Hematopoietic multipotent progenitor cell treated with erythropoietin and hydrocortisone succinate and interleukin-3 and kit ligand, for 8 days (in vitro differentiated cells): ENCODE measurements at regions not wholly inside any gene's neighbourhood (a gene's known extent, or its start where the extent isn't known, plus 50 kb on each side); places are given as distances from the start of the nearest gene placed in this dataset.
"Not testable (repeated sequence)": the region's sequence is repeated elsewhere in the genome, so short reads cannot be mapped to it uniquely, and the experiment has no call there.

Experiments
- DNase-seq: peaks from one replicate; pipeline ENCODE4 v3.0.0-alpha.2; 2015

DNA sequence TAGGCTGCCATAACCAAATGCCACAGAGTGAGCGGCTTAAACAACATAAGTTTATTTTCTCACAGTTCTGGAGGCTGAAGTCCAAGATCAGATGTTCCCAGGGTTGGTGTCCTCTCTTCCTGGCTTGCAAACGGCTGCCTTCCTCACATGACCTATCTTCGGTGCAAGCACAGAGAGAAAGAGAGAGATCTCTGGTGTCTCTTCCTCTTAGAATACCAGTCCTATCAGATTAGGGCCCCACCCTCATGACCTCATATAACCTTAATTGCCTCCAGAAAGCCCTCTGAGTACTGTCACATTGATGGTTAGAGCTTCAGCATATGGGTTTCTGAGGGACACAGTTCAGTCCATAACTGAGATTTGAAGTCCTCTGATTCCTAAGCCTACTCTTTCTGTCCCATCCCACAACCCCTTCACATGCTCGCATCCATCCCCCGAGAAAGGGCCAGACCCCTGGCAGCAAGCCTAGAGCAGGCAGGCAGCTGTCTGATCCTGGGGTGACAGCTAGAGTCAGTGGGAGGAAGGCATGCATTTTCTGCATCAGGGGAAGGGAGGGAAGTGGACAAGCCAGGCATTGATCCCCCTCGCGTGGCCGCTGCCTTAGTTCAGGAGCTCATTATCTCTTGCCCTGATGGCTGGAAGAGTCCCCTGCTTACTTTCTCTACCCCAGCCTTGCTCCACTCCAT is 114.1 kb downstream of the FAR1 start:
- peak; percentile 87 for DNase-seq

DNA sequence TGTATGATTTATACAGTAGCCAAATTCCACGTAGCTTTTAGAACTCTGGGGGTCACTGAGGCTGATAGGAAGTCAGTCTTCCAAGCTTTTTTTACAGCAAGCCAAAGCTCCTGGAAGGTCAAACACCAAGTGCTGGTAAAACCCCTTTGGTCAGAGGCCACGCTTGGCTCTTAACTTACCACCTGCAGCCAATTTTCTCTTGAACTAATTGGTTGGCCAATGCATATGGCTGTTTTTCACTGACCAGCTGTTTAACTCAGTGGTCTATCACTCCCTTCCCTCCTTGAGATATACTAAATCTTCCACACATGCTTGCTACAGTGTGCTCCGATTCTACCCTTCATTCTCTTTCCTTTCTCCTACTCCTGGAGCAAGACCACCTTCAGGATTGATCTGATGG is 116.0 kb downstream of the FAR1 start:
- no peak for DNase-seq

DNA sequence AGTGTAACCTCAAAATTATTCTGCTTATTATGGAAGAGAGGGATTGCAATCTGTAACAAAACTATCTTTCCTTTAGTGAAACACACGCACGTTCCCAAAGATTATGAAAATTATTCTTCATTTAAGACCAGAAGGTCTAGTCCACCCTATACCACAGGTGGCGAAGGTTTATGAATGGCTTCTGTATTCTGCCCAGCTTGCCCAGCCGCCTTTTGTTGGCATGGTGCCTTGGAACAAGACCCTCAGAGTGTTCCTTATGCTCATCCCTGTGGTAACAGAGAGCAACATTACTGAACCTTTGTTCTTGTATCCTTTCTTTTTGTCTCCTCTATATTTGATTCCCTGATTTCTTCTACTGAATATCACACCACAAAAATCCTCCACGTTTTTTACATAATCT is 116.4 kb downstream of the FAR1 start:
- DNase-seq = no peak

DNA sequence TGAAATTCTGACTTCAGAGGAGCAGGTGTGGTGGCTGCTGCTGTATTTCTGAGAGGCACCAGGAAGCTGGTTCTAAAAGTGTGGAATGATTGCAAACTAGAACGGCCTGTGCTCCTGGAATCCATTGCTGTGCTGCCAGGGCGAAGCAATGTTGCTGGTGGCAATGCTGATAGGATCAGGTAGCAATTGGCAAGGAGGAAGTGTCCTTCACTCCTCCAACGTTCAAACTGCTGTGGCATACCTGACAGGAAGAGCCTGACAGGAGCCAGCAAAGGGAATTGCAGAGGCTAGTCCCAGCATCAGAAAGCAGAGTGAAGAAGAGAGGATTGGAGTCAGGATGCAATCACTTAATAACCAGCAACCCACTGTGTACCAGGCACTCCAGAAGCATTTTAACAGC is 118.2 kb downstream of the FAR1 start:
- no peak for DNase-seq

DNA sequence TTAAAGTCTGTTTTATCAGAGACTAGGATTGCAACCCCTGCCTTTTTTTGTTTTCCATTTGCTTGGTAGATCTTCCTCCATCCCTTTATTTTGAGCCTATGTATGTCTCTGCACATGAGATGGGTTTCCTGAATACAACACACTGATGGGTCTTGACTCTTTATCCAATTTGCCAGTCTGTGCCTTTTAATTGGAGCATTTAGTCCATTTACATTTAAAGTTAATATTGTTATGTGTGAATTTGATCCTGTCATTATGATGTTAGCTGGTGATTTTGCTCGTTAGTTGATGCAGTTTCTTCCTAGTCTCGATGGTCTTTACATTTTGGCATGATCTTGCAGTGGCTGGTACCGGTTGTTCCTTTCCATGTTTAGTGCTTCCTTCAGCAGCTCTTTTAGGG is 129.1 kb downstream of the FAR1 start:
- DNase-seq = not testable (repeated sequence)

DNA sequence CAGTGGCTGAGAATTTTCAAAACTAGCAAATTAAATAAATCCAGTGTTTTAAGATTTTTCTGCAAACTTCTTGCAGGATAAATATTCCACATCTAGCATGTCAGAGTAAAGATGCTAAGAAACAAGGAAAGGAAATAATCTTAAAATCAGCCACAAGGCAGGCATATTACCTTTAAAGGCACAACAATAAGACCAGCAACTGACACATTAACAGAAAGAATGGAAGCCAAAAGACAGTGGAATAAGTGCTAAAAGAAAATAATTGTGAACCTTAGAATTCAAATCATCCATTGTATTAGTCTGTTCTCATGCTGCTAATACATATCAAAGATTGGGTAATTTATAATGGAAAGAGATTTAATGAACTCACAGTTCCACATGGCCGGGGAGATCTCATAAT is 132.4 kb downstream of the FAR1 start:
- no peak for DNase-seq

DNA sequence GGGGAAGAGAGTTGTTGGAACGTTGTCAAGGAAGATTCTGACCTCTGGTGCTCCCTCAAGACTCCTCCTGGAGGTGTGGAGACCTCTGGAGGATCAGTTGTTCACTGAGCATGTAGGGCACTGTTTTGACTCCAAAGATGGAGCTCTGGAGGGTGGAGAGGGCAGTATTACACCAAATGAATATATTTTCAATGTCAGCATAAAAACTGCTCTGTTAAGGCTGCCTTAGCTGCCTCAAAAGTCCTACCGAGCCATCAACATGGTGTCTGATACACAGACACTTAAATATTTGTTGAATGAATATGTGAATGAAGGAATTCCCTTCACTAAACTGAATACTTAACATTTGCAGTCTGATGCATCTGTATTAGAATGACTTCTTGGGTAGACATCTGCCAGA is 144.2 kb upstream of the SPON1 start:
- no peak for DNase-seq

DNA sequence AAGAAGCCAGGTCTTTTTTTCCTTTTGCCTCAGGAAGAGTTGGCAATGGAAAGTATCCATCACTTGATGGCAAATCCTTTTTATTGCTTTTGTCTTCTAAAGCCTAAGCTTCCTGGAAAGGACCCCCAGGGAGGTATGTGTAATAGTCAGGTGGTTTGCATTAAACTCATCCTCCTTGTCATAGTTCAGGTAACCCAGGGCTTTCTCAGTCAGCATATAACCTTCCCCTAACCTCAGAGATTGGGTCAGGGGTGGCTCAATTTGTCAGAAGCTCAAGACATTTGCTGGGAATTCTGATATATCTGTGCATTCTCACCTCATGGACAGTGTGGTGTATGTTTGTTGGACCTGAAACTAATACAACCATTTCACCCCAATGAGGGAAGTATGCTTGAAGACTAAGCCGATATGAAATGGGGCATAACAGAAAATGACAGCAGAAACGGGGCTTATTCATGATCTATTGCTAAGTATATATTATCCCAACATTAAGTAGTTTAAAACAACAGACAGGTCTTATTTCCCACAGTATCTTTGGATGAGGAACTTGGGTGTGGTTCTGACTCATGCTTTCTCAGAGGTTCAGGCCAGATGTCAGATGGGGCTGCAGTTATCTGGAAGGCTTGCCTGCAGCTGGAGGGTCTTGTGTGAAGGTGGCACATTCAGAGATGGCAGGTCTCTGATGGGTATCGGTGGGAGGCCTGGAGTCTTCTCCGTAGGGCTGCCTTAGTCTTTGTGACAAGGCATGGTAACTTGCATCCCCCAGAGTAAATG is 135.8 kb upstream of the SPON1 start:
- DNase-seq = peak; percentile 86

DNA sequence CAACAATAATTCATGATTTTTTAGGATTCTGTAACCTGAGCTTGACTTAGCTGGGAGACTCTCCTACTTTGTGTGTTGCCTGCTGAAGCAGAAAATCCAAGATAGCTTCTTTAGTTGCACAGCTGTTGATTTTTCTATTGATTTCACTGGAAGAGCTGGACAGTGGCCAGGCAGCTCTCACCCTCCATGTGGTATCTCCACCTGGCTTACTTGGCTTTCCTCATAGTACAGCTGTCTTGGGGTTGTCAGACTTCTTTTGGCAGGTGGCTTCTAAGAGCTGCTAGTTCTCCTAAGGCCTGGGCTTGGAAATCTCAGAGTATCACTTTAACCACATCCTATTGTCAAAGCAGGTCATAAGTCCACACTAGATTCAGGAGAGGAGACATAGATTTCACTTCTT is 130.8 kb upstream of the SPON1 start:
- no peak for DNase-seq

DNA sequence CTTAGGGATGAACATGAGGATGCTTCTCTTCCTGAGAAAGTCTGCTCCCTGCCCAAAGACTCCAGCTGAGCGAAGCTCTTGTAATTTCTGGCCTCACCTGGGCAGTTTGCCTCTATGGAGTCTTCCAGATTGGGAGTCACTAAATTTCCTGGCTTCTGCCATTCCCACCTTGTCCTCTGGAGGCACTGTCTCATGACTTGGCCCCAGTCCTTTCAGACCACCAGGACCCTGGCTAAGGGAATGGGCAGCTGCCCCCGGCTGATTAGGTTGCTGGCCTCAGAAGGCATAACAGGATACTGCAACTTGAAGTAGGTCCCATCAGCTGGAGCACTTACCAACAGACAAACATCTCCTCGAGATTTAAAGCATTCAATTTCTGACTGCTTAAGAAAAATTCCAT is 128.1 kb upstream of the SPON1 start:
- DNase-seq = no peak

DNA sequence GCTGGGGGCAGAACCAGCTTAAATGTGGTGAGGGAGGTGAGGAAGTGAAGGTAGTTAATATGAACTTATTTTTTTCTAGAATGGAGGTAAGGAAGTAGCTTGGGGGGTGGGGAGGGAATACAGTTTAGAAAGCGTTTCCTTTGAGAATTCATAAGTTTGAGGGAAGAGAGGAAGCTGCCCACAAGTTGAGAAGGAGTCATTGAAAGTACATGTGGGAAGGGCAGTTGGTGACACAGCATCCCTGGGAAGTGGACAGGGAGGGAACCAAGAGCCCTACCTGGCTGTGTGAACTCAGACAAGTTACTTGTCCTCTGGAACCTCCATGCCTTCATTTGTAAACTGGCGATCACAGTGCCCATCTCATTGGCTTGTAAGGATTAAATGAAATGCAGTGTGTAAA is 125.9 kb upstream of the SPON1 start:
- no peak for DNase-seq

DNA sequence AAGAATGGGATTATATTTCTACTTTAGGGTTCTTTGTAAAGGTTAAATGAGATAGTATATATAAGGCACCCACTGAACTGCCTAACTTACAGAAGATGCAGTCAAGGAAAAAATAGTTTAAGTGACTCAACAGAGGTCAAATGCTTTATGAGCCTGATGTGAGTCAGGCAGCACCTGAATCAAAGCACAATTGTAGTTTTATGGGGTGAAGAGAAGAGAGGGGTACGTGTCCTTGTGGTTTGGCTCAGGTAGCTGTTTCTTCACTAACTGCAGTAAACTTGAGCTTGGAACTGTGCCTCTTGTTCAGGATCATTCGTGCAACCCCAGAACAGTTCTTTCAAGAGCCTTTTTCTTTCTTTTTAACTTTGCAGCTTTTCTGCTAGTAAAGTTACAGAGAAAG is 125.2 kb upstream of the SPON1 start:
- no peak for DNase-seq

DNA sequence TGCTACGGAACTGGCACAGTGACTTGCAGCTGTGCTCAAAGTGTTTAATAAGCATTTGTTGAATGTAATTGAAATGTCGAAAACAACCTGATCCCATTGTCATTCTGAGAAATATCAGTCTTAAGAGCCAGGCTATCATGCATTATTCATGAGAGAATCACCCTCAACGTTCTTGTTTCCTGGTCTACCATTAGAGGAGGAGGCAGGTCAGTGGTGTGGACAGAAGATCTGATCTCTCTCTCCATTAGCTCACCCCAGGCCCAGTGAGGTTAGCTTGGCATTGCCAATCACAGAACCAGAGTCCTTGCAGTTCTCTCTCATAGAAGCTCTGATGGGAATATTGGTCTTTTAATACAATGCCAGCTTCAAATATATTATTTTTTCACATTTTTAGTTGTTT is 121.1 kb upstream of the SPON1 start:
- no peak for DNase-seq

DNA sequence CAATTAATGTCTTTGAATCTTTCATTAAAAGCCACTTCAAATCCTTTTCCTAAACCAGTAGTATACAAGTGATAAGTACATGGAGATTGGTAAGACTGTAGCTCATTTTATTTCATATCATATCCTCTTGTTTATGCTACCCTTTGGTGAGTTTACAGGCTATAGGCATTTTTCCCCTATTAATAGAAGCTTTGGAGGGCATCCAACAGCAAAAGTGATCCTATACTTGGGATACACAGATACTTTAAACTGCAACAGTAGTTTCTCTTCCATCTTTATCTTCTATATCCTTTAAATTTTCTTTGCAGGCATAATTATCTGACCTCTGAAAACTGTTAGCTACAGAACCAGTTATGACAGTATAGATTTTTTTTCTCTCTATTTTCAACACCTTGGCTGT is 114.5 kb upstream of the SPON1 start:
- DNase-seq = no peak

DNA sequence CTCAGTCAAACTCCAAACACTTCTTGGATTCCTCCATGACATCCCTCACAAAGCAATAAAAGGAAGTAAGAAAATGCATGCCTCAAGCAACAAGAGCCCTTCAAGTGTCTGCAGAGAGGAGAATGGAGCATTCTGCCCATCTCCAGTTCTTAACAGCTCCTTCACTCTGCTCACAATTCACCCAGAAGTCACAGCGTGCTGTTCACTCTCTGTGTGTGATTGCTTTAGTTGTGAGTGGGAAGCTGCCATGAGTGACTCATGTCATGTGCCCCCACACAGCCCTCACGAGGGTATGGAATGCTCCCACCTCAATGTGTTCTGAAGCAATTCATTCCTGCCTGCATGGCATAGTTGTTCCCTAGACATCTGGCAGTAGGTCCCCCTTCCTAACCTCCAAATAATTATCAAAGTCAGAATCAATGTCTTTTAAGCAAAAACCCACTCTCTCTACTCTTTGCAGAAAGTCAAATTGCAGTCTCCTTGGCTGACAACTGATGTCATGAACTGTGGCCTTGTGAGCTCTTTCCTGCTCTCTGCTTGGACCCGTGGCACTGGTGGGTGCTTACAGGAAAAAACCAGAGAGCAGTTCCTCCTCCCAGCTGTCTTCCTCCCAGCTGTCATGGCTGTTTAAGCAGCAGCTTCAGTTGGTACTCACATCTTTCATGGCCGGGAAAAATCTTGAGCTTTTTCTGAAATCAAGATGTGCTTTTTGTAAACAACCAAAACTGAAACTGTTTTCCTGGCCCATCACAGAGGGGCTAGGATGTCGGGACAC is 112.1 kb upstream of the SPON1 start:
- no peak for DNase-seq

DNA sequence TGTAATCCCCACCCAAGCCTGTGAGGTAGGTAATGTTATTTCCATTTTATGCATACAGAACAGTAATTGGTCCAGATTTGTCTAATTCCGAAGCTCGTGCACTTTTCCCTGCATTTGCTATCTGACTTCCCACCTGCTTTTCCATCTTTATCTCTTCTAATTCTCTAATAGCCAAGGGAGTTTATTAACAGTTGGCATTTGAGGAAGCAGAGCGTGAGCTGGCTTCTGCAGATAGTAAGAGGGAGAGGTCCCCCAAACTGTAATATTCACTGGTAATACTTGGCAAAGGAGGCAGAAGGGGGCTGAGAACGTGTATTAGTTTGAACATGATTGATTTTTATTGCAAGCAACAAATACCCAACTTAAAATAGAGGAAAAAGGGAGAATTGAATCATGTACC is 110.8 kb upstream of the SPON1 start:
- peak; percentile 52 for DNase-seq

DNA sequence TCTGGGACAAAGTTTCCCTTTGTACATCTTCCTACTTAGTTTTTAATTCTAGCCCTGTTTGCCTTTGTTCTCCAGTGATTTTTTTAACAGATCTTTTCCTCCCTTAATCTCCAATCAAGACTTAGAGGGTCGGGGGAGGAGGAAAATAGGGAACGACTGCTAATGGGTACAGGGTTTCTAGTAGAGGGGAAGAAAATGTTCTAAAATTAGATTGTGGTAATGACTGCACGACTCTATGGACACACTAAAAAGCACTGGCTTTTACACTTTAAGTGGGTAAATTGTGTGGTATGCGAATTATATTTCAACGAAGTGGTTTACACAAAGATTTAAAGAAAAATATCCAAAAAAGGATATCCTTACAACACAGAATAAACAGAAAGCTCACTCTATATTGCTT is 110.0 kb upstream of the SPON1 start:
- DNase-seq = no peak

DNA sequence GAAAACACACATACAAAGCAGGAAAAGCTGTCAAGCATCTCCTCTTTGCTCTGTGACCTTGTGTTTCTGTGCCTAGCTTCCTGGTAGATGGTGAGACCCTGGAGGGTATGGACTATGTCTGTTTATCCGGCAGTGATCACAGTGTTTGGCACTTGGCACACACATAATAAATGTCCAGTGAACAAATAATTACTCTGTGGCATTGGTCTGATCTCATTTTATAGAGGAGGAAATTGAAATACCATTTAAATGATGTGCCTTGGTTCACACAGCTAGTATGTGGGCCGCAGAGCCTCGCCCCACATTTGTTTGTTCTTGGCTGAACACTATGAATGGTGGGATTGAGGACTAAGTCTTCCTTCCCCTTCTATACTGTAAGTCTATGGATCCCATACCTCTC is 104.7 kb upstream of the SPON1 start:
- no peak for DNase-seq

DNA sequence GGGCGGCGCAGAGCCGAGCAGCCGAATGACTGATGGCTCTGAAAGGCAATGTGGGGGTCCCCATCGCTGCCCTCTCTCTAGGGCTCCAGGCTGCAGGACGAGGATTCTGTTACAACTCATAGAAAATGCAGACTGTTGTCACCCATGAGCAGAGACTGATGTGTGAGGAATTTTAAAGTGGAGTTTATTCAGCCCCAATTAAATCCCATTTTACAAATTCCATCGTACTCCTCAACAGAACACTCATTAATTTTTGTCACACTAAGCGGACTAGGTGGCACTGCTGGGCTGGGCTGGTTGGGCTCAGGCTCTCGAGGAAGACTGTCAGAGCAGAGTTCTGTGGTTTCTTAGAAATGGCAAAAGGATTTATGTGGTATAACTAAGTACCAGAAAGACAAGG is 102.6 kb upstream of the SPON1 start:
- no peak for DNase-seq

DNA sequence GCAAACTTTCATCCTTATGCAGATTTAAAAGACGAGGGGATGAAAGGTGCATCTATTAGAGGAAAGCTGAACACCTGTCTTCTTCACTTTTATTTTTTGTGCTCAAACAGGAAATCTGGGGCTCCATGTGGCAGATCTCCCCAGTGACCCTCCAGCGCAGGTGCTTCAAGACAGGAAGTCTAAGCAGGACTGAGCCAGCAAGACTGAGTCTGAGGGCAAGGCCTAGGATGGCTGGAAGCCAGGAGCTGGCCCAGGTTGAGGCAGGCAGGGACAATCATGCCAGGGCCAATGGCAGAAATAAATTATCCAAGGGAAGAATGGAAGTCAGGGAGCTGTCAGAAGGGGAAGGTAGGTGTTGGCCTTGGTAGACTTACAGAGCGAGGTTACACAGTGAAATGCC is 101.1 kb upstream of the SPON1 start:
- DNase-seq = no peak

DNA sequence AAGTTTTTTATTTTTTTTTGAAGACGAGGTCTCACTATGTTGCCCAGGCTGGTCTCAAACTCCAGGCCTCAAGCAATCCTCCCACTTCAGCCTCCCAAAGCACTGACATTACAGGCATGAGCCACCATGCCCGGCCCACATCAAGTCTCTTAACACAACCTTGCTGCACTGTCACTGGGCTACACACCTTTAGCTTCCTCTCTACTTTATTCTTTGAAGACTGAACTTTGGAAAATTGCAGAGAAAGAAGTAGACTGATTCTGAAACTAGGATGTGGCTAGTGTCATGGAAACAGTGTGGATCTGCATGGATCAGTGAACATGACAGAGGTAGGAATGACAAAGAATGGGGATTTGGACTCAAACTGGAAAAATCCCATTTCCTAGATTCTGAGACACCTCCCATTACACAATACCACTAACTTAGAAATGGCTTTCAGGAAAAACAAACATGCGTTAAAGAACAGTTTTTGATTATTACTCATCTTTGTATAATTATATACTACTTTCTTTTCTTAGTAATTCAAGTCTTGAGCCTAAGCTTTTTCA is 99.6 kb upstream of the SPON1 start:
- DNase-seq = no peak

DNA sequence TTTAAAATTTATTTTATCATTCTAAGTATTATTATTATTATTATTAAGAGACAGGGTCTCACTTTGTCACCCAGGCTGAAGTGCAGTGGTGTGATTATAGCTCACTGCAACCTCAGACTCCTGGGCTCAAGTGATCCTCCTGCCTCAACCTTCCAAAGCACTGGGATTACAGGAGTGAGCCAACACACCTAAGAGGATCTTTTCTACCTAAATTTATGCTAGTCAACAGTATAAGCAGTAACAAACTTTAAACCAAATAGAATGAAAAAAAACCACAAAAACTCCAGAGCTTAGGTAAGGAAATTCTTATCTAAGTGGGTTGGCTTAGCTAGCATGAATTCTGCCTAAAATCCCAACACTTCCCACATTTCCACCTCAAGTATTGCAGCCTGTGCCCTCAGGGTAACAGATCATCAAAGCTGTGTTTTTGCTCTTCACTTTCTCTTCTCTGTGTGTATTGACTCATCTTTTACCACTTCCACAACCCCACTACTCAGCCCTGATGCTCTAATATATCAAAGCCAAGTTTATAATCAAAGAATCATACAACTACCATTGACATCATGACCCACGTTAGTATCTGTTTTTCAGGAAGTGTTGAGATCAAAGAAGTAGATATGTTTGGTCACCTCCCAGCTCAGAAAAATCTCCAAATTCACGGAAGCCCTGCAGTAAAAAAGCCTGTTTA is 93.7 kb upstream of the SPON1 start:
- no peak for DNase-seq

DNA sequence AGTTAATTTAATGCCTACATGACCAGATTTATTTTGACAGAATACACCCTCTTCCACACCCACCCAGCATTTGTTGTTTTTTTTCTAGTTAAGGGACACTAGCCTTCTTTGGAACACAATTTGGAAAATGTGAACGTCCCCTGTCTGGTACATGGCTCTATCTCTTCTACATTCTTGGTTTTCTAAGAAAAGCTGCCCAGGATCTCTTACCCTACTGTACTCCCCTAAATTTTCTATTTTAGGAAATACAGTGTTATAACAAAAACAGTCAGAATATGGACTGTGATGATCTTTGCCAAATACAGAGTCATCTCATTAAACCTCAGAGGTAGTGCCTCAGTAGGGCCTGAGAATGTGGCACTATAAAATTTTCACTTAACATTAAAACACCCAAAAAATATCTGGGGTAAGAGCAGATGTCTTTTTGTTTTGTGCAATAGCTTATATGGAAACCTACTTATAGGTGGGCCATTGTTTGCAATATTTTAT is 93.1 kb upstream of the SPON1 start:
- no peak for DNase-seq
